HEK293 (cell line): ENCODE measurements at regions not wholly inside any gene's neighbourhood (a gene's known extent, or its start where the extent isn't known, plus 50 kb on each side); places are given as distances from the start of the nearest gene placed in this dataset.

ENCODE experiments used
- CTCF ChIA-PET: fragments of 350-600 bp; formaldehyde crosslinking; extraction: SDS; loops from one replicate; lab custom pipeline; 2021; ENCODE audit warnings: antibody characterized with exemption; lab: Yijun Ruan, JAX
- POLR2A ChIA-PET: fragments of 300-600 bp; formaldehyde crosslinking; extraction: SDS; loops from one replicate; lab custom pipeline; 2020; ENCODE audit warnings: antibody characterized with exemption, inconsistent platforms; lab: Yijun Ruan, JAX
- H3K27ac ChIP-seq: fragments of 200-500 bp; sonication (Bioruptor generic); 2 replicates; pipeline ENCODE4 v1.5.1; 2014; ENCODE audit warnings: low read depth, low read length, control low read depth, inconsistent platforms; ENCODE audit errors: extremely low read depth
- H3K36me3 ChIP-seq, 2 experiments: fragments of 200-500 bp in 1 of 2; sonication (Bioruptor generic) in 1 of 2; 1 replicate in 1 of 2; 2 replicates in 1 of 2; pipeline ENCODE4 v1.5.1; 2014 to 2017; ENCODE audit warnings: inconsistent platforms in 2 of 2, low read length in 2 of 2; ENCODE audit not compliant: control insufficient read depth in 2 of 2, insufficient read depth in 1 of 2
- H3K4me1 ChIP-seq: fragments of 200-500 bp; sonication (Bioruptor generic); 2 replicates; pipeline ENCODE4 v1.5.1; 2014; ENCODE audit warnings: mild to moderate bottlenecking, low read length, inconsistent platforms; ENCODE audit not compliant: control insufficient read depth, insufficient read depth
- H3K4me3 ChIP-seq: 2 replicates; pipeline ENCODE4 v1.5.1; 2011; ENCODE audit warnings: low read depth, mild to moderate bottlenecking, control low read depth, low read length, moderate library complexity
- H3K9me3 ChIP-seq: fragments of 200-500 bp; sonication (Bioruptor generic); 2 replicates; pipeline ENCODE4 v1.5.1; 2014; ENCODE audit warnings: low read depth, low read length, inconsistent platforms; ENCODE audit not compliant: control insufficient read depth, insufficient read depth
- IKZF3 ChIP-seq: fragments of 450-650 bp; IDR thresholded peaks from 2 replicates; pipeline ENCODE4 v1.5.0; 2018; ENCODE audit warnings: missing biosample characterization, mild to moderate bottlenecking, missing genetic modification characterization, moderate library complexity
- KLF7 ChIP-seq: fragments of 450-650 bp; formaldehyde crosslinking; IDR thresholded peaks from 2 replicates; pipeline ENCODE4 v1.5.1; 2016; ENCODE audit warnings: missing biosample characterization, missing genetic modification characterization, borderline replicate concordance
- MYNN ChIP-seq: fragments of 450-650 bp; formaldehyde crosslinking; IDR thresholded peaks from 2 replicates; pipeline ENCODE4 v1.5.1; 2016; ENCODE audit warnings: missing biosample characterization, missing genetic modification characterization, borderline replicate concordance
- SETDB1 ChIP-seq: IDR thresholded peaks from one replicate; pipeline ENCODE4 v1.6.1; 2017; ENCODE audit warnings: mild to moderate bottlenecking, low read length, moderate library complexity, mixed read lengths; ENCODE audit not compliant: insufficient read length
- YY2 ChIP-seq: fragments of 450-650 bp; formaldehyde crosslinking; IDR thresholded peaks from 2 replicates; pipeline ENCODE4 v1.5.1; 2016; ENCODE audit warnings: missing biosample characterization, missing genetic modification characterization
- ZBTB1 ChIP-seq: fragments of 450-650 bp; formaldehyde crosslinking; IDR thresholded peaks from 2 replicates; pipeline ENCODE4 v1.5.1; 2016; ENCODE audit warnings: missing biosample characterization, missing genetic modification characterization
- ZBTB21 ChIP-seq: fragments of 450-650 bp; formaldehyde crosslinking; IDR thresholded peaks from 2 replicates; pipeline ENCODE4 v1.5.1; 2017; ENCODE audit warnings: missing biosample characterization, missing genetic modification characterization
- ZFHX2 ChIP-seq: fragments of 450-650 bp; formaldehyde crosslinking; conservative IDR thresholded peaks from 2 replicates; pipeline ENCODE4 v1.5.1; 2016; ENCODE audit warnings: missing biosample characterization, missing genetic modification characterization
- ZFP69B ChIP-seq: fragments of 450-650 bp; formaldehyde crosslinking; IDR thresholded peaks from 2 replicates; pipeline ENCODE4 v1.5.1; 2016; ENCODE audit warnings: missing biosample characterization, missing genetic modification characterization
- ZNF112 ChIP-seq: fragments of 450-650 bp; formaldehyde crosslinking; IDR thresholded peaks from 2 replicates; pipeline ENCODE4 v1.5.0; 2017; ENCODE audit warnings: missing biosample characterization, missing genetic modification characterization
- ZNF24 ChIP-seq: fragments of 450-650 bp; formaldehyde crosslinking; IDR thresholded peaks from 2 replicates; pipeline ENCODE4 v1.5.1; 2016; ENCODE audit warnings: missing biosample characterization, missing genetic modification characterization
- ZNF274 ChIP-seq, 2 experiments: fragments of 200-500 bp in 1 of 2; fragments of 450-650 bp in 1 of 2; sonication (Bioruptor generic) in 1 of 2; formaldehyde crosslinking in 1 of 2; IDR thresholded peaks; 2 replicates each; pipeline versions ENCODE4 v1.5.1 to v1.6.1; 2014 to 2016; ENCODE audit warnings: borderline replicate concordance in 1 of 2, inconsistent platforms in 1 of 2, low read length in 1 of 2, missing biosample characterization in 1 of 2, missing genetic modification characterization in 1 of 2
- ZNF544 ChIP-seq: fragments of 450-650 bp; formaldehyde crosslinking; IDR thresholded peaks from 2 replicates; pipeline ENCODE4 v1.5.0; 2017; ENCODE audit warnings: missing biosample characterization, missing genetic modification characterization
- ZNF658 ChIP-seq: fragments of 450-650 bp; formaldehyde crosslinking; IDR thresholded peaks from 2 replicates; pipeline ENCODE4; 2016; ENCODE audit warnings: missing biosample characterization, missing genetic modification characterization
- ZNF776 ChIP-seq: fragments of 450-650 bp; formaldehyde crosslinking; IDR thresholded peaks from 2 replicates; pipeline ENCODE4 v1.5.0; 2017; ENCODE audit warnings: missing biosample characterization, missing genetic modification characterization, borderline replicate concordance
- TF ChIP-seq, protein P1 (sequence below): fragments of 450-650 bp; formaldehyde crosslinking; IDR thresholded peaks from 2 replicates; pipeline ENCODE4 v1.5.1; 2016; ENCODE audit warnings: missing biosample characterization, missing genetic modification characterization
- TF ChIP-seq, protein P2 (sequence below): fragments of 450-650 bp; formaldehyde crosslinking; conservative IDR thresholded peaks from 2 replicates; pipeline ENCODE4 v1.5.1; 2016; ENCODE audit warnings: low read depth, missing biosample characterization, missing genetic modification characterization

DNA sequence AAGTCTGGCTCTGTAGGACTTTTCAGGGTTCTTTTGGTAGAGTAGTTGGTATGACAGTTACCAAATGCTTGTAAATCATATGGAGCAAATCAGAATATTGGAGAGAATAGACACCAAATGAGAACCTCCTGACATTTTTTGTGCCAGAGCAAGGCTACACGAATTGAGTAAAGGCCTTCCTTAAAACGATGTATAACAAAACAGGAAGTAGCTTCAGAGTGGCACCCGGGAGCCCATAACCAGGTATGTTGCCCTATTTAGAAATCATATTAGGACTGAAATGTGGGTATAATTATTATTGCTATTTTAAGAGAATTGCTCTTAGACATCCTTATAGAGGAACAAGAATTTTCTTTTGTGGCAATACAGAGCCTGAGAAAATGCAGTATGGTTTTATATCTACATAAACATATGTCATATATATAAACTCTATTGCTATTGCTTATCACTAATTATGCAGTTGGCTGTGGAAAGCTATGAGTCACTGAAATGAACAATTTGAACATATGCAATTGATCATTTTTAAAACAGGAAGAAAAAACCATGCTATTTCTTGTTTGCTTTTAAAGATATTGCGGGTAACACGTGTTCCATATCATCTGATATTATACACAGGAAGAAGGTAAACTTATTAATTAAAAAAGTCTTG lies 197.4 kb upstream of the MTPN start (continued):
- TF ChIP-seq, protein P1, sequence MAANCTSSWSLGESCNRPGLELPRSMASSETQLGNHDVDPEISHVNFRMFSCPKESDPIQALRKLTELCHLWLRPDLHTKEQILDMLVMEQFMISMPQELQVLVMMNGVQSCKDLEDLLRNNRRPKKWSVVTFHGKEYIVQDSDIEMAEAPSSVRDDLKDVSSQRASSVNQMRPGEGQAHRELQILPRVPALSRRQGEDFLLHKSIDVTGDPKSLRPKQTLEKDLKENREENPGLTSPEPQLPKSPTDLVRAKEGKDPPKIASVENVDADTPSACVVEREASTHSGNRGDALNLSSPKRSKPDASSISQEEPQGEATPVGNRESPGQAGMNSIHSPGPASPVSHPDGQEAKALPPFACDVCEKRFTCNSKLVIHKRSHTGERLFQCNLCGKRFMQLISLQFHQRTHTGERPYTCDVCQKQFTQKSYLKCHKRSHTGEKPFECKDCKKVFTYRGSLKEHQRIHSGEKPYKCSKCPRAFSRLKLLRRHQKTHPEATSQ (tag by site-specific recombination) = no peak
- TF ChIP-seq, protein P2, sequence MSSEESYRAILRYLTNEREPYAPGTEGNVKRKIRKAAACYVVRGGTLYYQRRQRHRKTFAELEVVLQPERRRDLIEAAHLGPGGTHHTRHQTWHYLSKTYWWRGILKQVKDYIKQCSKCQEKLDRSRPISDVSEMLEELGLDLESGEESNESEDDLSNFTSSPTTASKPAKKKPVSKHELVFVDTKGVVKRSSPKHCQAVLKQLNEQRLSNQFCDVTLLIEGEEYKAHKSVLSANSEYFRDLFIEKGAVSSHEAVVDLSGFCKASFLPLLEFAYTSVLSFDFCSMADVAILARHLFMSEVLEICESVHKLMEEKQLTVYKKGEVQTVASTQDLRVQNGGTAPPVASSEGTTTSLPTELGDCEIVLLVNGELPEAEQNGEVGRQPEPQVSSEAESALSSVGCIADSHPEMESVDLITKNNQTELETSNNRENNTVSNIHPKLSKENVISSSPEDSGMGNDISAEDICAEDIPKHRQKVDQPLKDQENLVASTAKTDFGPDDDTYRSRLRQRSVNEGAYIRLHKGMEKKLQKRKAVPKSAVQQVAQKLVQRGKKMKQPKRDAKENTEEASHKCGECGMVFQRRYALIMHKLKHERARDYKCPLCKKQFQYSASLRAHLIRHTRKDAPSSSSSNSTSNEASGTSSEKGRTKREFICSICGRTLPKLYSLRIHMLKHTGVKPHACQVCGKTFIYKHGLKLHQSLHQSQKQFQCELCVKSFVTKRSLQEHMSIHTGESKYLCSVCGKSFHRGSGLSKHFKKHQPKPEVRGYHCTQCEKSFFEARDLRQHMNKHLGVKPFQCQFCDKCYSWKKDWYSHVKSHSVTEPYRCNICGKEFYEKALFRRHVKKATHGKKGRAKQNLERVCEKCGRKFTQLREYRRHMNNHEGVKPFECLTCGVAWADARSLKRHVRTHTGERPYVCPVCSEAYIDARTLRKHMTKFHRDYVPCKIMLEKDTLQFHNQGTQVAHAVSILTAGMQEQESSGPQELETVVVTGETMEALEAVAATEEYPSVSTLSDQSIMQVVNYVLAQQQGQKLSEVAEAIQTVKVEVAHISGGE (tag by site-specific recombination) = no peak

DNA sequence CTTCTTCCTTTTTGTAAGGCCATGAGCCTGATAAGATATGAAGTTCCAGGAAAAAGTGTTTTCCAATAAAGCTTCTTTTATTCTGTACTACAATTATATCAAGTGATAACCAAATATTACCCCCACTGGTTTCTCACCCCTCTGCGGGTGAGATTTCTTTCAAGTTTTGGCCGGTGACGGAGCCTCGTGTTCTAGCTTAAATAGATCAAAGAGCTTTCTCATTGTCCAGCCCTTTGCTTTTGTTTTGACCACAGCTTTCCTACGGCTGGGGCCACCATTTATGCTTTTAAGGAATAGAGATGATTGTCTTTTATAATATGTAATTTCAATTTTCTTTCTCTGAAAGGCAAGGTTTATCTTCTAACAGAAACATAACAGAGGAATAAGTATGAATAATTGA lies 196.7 kb upstream of the MTPN start:
- POLR2A ChIA-PET = no interaction called here
- Histone ChIP-seq H3K4me1 (no peaks in the 10 kb centered on the region), H3K27ac (no peak overlapping the region), H3K9me3 (no peaks in the 10 kb centered on the region), H3K36me3 (no peaks in the 10 kb centered on the region), H3K4me3 (no peak overlapping the region)
- CTCF ChIA-PET = no interaction called here
- TF ChIP-seq ZNF112 (tag by site-specific recombination) (no peak), KLF7 (tag by site-specific recombination) (no peak), IKZF3 (tag by site-specific recombination) (no peak), ZBTB1 (no peak), ZNF24 (tag by site-specific recombination) (no peak), ZNF776 (no peak), ZFP69B (tag by site-specific recombination) (no peak), ZNF544 (no peak), ZBTB21 (tag by site-specific recombination) (no peak), ZFHX2 (tag by site-specific recombination) (no peak), MYNN (tag by site-specific recombination) (no peak)

DNA sequence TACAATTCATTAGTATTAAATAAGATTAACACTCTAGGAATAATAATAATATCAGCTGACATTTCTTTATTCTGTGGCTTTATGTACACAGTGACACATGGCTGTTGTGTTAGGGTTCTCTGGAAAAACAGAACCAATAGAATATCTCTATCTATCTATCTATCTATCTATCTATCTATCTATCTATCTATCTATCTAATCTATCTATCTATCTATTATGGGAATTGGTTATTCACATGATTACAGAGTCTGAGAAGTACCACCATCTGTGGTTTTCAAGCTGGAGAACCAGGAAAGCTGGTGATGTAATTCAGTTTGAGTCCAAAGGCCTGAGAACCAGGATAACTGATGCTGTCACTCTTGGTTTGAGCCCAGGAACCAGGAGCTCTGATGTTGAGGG lies 194.1 kb upstream of the MTPN start:
- TF ChIP-seq ZNF658 (no peak), ZNF274 (IDR thresholded peaks at IDR 0.05; ENCODE audit: low read length) (no peak), ZNF274 (tag by site-specific recombination; IDR thresholded peaks at IDR 0.05; ENCODE audit: borderline replicate concordance) (no peak), SETDB1 (no peak)
- CTCF ChIA-PET = interaction anchor here (0.6 kb wide), 1 partner anchor 99 kb away, joined by 3 read pairs; no protein-coding TSS in a partner anchor

DNA sequence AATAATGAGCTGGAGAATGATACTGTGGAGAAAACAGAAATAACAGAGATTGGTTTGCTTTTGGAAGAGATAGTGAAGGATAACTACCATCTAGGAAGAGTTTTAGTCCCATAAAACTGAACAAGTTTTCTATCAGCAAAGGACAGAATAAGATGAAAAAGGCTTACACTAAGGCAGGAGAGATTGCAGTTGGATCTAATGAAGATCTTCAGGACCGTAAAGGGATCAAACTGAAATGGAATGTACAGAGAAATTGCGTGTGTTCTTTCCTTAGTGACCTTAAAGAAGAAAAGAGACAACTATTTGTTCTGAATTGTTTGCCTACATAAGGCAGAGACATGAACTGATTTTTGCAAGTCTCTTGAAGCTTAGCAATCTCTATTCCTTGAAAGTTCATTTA lies 191.7 kb upstream of the MTPN start:
- TF ChIP-seq YY2 (tag by site-specific recombination) (no peak), KLF7 (tag by site-specific recombination) (no peak)
- Histone ChIP-seq H3K27ac (no peak overlapping the region), H3K9me3 (no peaks in the 10 kb centered on the region), H3K36me3 (no peaks in the 10 kb centered on the region), H3K4me1 (no peaks in the 10 kb centered on the region), H3K4me3 (no peak overlapping the region)
- ChIA-PET POLR2A (no interaction called here), CTCF (no interaction called here)

More for the DNA sequence above, 194.1 kb upstream of the MTPN start:
- no peak overlapping the region for H3K27ac ChIP-seq
- no peak overlapping the region for H3K4me3 ChIP-seq
- no peaks in the 10 kb centered on the region for H3K36me3 ChIP-seq
- POLR2A ChIA-PET = no interaction called here
- H3K9me3 ChIP-seq = no peaks in the 10 kb centered on the region
- no peaks in the 10 kb centered on the region for H3K4me1 ChIP-seq
